ENCODE measurements at regions not wholly inside any gene's neighbourhood (a gene's known extent, or its start where the extent isn't known, plus 50 kb on each side); places are given as distances from the start of the nearest gene placed in this dataset.

- TF ChIP-seq CTCF (conservative IDR thresholded peaks at IDR 0.05) (no peak), ZFX (IDR thresholded peaks at IDR 0.05) (no peak)
Observed at GRCh38 chr13:107531180-107531579, 684.2 kb downstream of the LIG4 start.

Data from C4-2B (cell line).